GM04503 (cell line): ENCODE measurements at regions not wholly inside any gene's neighbourhood (a gene's known extent, or its start where the extent isn't known, plus 50 kb on each side); places are given as distances from the start of the nearest gene placed in this dataset.
"Not testable (repeated sequence)": the region's sequence is repeated elsewhere in the genome, so short reads cannot be mapped to it uniquely, and the experiment has no call there.

Experiments used
- DNase-seq: peaks from one replicate; pipeline ENCODE4 v3.0.0-alpha.2; 2012; ENCODE audit warnings: low read depth

DNA sequence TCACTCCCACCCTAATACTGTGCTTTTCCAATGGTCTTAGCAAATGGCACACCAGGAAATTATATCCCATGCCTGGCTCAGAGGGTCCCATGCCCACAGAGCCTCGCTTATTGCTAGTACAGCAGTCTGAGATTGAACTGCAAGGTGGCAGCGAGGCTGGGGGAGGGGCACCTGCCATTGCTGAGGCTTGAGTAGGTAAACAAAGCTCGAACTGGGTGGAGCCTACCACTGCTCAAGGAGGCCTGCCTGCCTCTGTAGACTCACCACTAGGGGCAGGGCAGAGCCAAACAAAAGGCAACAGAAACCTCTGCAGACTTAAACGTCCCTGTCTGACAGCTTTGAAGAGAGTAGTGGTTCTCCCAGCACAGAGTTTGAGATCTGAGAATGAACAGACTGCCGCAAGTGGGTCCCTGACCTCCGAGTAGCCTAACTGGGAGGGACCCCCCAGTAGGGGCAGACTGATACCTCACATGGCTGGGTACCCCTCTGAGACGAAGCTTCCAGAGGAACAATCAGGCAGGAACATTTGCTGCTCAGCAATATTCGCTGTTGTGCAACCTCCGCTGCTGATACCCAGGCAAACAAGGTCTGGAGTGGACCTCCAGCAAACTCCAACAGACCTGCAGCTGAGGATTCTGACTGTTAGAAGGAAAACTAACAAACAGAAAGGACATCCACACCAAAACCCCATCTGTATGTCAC, 150.7 kb upstream of the FOXA2 start:
- DNase-seq = not testable (repeated sequence)

DNA sequence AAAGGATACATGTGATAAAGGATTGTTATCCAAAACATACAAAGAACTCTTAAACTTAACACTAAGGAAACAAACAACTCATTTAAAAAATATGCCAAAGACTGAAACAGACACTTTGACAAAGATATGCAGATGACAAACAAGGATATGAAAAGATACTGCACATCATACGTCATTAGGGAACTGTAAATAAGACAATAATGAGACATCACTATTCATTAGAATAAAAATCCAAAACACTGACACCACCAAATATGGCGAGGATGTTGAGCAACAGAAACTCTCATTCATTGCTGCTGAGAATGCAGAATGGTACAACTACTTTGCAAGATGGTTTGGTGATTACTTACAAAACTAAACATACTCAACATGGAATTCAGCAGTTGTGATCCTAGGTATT, 156.5 kb upstream of the FOXA2 start:
- DNase-seq = no peak

DNA sequence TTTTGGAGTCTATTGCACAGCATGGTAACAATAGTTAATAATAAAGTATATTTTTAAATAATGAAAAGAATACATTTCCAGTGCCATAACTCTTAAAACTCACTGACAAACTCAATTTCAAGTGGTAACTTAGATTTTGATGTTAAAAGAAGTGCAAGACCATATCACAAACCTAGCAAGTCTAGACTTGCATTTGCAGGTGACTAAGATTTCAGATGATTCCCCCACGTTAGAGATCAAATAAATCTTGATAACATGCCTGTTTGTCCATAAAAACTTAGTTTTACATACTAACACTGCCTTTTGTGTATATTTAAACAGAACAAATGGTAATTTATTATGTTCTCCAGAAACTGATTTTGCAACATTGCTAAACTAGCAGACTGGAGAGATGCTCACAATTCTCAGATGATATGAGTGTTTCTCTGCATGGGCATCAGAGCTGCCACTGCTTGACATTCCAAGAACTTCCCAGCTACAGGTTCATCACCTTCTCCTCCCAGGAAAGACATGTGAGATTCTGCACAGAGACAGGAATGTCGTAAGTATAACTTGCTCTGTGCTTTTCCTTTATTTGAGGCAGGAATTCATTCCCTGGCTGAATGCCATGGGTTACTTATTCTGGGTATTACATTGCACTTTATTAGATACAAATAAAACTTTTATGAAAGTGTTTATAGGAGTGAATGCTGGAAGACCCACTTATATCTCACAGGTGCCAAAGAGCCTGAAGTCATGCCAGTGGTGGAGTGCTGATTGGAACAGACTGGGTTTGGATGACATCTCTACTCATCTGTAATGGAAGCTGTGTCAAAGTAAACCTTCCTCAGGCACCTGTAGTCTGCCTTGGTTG, 160.2 kb upstream of the FOXA2 start:
- DNase-seq = no peak

DNA sequence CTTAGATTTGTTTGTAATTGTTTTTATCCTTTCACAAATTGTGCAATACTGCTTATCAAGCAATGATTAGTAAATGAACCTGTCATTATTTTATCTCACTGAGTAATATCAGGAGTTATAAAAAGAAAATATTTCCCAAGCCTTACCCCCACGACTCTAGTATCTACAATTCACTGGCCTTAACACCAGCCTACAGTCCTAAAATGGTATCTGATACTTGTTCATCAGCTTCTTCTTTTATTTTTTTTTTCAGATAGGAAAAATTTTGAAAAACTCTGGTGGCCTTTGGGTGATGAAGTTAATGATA, 160.8 kb upstream of the FOXA2 start:
- no peak for DNase-seq

DNA sequence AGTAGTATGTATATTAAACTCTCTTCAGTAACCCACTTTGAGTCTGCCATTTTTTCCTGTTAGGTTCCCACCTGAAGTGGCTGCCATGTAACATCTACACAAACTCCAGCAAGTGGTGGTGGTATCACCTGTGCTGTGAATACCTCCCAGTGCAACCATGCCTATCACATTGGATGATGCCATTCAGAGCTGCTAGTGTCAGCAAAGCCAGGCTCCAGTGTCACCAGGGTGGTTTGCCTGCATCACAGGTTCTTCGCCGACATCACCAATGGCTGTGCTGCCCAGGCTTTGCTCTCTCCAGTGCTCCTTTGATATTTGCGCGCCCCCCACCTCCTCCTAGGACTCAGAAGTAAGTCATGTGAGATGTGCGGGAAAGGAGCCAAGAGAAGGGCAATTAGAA, 162.6 kb upstream of the FOXA2 start:
- no peak for DNase-seq

DNA sequence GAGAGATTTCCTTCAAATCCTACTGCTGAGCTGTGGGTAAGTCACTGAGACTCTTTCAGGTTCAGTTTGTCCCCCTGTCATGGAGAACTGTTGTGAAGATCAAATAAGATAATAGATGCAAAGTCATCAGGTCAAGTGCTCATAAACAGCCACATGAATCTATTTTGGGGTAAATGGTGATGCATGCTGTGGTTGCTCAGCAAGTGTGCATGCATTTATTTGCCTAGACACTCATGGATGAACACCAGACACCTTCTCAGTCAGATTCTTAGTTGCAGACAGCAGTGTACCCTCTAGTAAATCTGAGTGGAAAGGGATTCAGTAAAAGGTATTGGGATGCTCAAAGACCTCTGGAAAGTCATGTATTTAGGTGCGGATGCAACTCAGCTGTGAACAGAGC, 168.0 kb upstream of the FOXA2 start:
- DNase-seq = no peak

DNA sequence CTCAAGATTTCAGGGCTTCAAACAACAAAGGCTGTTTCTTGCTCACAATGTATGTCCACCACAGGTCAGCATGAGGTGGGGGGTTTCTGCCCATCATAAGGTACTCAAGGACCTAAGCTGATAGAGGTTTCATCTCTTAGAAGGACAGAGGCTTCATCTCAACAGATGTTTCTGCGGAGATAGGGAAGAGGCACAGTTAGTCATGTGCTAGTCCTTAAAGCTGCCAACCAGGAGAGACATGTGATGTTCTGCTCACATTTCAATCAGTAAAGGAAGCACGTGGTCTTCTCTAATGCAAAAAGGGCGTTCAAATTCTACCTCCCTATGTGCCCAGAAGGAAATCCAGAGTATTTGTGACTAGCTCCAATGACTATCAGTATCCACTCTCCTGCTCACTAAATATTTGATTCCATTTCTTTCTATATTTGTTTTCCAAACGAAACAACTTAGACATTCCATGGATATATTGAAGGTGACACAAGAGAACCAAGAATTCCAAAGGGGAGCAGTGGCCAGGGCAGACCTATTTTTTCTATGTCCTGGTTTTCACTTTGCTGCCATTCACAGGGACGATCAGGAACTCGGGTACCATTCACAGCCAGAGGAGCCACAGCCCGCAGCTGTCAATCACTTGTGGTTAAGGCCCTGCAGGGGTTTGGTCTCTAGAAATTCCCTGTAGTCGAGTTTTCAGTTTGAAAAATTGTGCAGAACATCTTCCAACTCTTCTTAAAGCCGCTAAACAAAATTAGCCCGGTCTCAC, 173.2 kb upstream of the FOXA2 start:
- DNase-seq = no peak

DNA sequence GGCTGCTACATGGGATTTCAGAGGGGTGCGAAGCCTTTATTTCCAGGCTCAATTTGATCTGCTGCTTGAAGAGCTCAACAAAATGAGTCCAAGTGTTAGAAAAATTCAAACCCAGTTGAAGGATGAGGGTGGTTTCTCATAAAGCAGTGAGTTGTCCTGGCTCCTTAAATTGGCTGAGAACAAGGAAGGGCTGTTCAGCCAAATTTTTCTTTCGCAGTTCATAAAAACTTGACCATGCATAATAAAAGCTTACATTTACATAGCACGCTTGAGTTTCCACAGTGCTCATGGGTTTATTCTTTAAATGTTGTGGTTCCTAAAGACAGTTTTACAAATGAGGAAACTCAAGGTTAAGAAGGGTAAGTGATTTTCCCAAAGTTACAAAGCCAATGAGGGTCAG, 174.4 kb upstream of the FOXA2 start:
- DNase-seq = no peak

DNA sequence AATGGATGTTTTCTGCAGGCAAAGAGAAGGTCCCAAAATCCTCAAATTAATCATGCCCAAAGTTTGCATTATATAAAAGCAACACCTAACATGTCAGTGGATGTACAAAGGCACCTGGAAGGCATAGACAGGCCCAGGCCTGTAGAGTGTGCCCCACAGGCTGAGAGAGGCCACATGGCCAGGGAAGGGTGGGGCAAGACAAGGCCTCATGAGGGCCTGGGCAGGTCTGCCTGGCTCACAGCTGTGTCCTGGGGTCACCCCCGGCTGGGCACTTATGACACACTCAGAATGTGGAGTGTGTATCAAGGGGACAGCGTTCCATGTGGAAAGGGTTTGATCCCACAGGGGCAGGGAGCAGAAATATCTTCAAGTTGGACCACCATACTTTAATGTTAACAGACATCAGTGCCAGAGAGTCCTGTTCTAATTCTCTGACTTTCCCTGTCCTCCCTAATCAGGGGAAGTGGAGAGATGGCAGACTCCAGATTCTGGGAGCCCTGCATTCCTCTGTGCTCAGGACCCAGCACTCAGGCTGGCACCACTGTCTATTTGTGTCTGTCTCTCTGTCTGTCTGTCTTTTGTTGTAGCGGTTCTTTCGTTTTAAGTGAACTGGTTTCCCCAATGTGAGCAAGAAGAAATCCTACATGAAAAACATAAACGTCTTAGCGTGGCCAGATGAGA, 178.3 kb upstream of the FOXA2 start:
- no peak for DNase-seq

DNA sequence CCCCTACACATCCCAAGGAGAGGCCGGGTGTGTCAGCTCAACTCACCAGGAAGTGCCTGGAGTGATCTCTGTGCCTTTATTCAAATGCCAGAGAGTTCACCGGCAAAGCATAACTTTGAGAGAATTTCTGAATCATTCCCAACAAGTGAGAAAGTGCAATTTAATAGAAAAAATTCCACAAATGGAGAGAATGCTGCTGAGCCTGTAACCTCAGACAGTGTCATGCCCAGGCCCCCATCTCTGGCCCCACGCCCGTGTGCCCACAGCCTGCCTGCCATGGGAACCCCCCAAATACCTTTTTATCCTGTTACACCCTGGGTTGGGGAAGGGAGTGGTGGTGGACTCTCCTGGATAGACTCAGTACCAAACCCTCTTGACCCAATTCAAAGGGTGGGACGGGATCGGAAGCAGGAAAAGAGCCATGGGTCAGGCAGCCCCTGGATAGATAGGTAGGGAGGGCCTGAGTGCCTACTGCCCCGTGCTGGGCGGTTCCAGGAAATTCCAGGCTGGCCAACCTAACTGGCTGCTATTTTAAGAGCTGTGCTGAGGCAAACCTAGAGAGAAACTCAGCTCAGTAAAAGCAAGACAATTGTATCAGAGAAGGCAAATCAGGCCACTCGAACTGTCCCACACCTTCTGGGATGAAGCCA, 179.0 kb upstream of the FOXA2 start:
- DNase-seq = peak; percentile 6

DNA sequence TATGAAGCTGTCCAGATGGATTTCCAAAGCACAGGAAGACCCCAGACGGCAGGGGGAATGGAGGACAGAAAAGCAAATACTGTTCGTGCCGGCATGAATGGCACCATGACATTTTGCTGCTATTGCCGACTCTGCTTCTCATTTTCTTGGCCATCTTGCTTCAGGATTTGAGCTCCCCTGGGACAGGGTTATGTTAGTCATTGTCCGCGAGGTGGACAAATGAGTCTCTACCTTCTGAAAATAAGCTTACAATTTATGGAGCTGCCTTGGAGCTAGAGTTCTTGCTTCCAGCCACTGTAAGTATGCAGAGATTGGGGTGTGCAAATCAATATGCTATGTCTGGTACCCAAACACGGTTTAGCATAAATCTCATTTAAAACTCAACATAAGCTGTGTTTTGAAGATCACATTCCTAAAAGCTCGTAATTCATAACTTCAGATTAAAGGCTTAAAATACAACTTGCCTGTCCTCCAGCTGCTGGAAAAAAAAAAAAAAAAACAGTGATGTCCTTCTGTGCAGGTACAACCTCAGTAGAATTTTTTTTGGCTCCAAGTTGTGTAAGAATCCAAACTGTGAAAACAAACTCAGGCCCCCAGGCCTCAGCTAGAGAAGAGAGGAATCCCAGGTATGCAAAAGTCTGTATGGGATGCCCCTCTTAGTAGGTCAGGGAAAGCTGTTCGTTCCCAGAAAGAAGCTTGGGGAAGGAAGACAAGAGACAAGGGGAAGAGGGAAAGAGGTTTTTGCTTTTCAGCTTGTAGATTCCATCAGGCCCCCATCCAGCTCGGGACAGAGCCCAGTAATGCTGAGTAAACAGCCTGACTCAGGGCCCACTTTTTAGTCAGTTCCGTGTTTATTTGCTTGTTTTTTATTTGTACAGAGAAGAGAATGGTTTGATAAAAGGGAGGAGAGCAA, 184.2 kb upstream of the FOXA2 start:
- no peak for DNase-seq

DNA sequence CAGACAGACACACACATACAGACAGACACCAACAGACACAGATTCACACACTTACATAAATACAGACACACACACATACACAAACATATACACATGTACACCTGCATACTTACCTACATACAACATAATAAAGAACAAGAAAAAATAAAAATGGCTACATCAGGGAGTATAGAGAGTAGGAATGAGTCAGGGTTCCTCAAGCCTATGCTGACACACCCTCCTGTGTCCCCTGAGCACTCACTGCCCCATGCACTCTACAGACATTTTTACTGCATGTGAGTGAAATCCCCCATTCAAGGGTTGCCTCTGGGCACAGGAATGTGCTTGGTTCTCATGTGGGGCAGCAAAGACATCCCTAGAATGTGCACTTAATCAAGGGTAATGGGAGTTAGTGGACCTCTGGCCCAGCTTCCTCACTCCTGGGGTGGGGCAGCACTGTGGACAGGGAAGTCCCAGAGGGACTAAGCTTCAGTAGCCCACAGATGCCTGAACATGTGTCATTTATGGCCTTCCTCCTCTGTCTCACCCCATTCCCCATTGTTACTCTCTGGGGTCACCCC, 185.9 kb upstream of the FOXA2 start:
- DNase-seq = no peak

DNA sequence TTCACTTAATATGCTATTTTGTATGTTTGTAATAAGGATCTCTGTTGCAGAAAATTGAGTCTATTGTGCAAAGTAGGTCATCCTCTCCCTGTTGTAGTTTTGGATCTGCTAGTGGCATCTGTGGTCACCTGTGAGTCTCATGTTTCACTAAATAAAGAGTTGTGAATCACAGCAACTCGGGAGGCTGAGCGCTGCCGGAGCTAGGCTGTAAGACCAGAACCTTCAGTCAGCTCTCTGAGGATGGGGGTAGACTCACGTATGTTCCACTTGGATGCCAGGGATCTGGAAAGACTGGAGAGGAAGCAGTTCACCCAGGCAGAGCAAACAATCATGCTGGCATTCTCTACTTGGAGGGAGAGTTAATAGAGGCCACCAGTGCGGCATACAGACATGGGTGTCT, 187.3 kb upstream of the FOXA2 start:
- DNase-seq = no peak

DNA sequence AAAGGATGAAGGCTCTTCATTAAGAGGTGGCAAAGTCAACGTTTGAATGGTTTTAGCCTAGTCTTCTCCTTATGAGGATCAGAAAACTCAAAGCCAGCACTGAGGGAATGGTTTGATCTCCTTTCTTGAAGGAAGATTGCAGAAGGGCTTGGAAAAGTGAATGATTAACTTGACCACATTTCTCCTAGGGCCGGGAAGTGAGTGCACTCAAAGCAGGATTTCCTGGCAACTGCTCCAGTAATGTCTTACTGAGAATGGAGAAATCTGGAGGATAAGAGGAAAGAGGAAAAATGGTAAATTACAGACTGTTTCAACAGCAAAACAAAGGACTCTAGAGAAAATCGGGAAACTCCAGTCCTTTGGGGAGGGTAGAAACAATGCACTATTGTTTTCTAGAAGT, 189.0 kb upstream of the FOXA2 start:
- no peak for DNase-seq

DNA sequence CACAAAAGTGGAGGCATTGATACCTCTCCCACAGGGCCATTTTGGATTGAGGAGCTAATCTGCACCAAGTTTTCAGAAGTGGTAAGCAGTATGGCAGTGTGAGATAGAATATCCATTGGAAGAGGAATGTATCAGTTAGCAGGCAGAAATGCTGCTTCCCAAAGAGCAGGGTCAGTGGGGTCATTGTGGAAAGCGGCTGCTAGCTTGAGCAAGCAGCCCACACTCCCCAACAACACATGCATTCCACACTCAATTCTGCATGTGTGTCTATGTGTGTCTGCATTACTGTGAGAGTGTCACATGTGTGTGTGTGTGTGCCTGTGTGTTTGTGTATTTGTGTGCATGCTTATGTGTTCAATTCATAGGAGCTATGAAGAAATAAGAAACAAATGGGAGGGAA, 190.9 kb upstream of the FOXA2 start:
- DNase-seq = no peak

DNA sequence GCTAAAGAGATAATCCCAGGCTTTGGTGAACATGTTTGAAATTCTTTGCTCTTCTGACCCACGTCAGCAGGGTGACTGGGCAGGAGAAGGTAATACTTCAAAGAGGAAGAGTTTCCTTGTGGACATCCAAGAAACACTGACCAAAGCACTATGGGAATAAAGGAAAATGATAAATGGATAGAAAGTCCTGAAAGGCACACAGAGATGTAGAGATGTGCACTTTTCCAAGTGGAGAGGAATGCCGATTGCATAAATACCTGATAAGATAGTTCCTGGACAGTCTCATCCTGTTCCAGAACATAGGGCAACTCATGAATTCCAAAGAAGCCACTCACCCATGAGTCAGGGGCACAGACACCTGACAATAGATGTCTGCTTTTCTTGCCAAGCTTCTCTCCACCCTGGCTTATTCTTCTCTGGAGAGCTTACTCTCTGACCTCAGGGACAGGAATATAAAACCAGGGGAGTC, 191.3 kb upstream of the FOXA2 start:
- no peak for DNase-seq

DNA sequence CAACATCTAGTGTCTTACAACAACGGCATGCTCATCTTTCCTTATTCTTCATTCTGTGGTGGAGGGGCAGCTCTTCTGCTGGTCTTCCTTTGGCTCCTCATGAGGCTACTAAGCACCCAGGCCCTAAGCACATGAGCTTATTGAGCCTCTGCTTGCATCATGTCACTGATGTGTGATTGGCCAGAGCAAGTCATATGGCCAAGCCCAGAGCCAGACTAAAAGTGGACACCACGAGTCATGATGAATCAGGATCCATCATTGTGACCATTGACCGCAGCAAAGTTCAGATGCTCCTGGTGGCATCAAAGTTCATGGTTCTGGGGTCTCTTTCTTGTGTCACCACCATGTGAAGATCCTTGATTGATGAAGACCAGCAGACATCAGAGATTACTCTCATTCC, 192.0 kb upstream of the FOXA2 start:
- no peak for DNase-seq

DNA sequence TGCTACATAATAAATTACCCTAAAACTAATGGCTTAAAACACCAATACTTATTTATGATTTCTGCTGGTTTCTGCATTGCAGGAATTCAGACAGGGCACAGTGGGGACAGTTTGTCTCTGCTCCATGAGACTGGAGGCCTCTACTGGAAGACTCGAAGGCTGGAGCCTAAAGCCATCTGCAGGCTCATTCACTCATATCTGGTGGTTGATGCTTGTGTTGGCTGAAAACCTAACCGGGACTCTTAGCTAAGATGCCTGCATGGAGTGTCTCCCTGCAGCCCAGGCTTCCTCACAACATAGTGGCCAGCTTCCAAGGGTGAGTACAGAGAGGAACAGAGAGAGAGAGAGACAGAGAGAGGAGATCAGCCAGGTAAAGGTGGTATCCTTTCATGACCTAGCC, 195.5 kb upstream of the FOXA2 start:
- no peak for DNase-seq

DNA sequence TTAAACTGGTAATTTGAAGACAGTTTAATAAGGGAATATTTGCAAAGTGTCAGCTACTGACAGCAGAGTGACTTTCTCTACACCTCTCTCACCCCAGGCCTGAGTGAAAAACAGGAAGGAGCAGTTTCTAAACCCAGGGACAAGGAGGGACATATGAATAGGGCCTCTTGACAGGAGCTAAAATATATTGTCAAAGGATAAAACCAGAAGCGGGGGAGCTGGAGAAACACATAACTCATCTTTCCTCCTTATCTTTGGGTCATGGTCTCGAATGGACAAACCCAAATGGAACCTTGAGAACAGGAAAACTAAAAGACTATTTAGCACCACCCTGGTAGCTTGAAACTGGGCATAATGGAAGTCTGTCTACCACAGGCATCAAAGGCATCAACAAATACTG, 197.5 kb upstream of the FOXA2 start:
- no peak for DNase-seq

DNA sequence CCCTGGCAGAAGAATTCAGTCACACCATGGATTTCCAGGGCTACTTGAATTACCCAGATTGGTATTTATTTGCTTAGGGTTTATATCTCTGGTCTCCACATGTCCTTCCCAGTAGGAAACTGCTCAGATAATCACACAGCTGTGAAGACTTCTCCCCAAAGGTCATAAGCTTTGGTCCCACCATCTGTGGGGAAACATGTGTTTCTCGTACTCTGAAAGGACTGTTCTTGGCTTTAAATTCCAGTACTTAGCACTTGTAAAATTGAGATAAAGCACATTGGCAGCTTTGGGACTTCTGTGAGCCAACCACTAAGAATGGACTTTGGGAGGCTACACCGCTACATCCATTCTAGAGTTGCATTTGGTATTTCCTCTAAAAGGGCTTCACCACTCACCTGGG, 205.3 kb upstream of the FOXA2 start:
- no peak for DNase-seq

DNA sequence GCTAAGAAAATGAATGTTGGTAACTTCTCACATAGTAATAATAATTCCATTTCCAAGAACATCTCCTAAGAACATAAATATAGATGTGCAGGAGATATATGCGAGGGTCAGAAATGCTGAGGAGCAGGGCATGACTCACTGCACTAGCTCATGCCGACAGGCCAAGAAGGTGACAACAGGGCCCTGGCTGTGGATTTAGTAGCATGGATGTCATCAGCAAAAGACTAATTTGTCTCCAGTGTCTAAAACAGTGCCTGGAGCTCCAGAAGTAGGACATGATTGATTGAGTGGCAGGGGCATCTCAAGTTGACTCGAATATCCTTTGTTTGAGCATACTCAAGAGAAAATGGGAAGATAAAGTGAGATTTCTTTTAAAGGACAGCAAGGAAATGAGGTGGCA, 207.0 kb upstream of the FOXA2 start:
- no peak for DNase-seq
